ENCODE measurements at regions not wholly inside any gene's neighbourhood (a gene's known extent, or its start where the extent isn't known, plus 50 kb on each side); places are given as distances from the start of the nearest gene placed in this dataset.

GRCh38 chr5:74356009-74356695, 284.4 kb downstream of the ENC1 start:
- DNase-seq (ENCODE audit: low read depth in 1 of 2, low spot score in 1 of 2), result no peak

- DNase-seq (ENCODE audit: low read depth in 1 of 2, low spot score in 1 of 2), result no peak
Measured at GRCh38 chr5:74355041-74355824, 285.3 kb downstream of the ENC1 start.

GRCh38 chr5:74352256-74352655, 288.3 kb downstream of the ENC1 start:
- no peak for DNase-seq (ENCODE audit: low read depth in 1 of 2, low spot score in 1 of 2)

- no peak for DNase-seq (ENCODE audit: low read depth in 1 of 2, low spot score in 1 of 2)
Measured at GRCh38 chr5:74342948-74343682, 297.4 kb downstream of the ENC1 start.

GRCh38 chr5:74342182-74342581, 298.3 kb downstream of the ENC1 start:
- no peak for DNase-seq (ENCODE audit: low read depth in 1 of 2, low spot score in 1 of 2)

GRCh38 chr5:74341221-74341620, 299.3 kb downstream of the ENC1 start:
- no peak for DNase-seq (ENCODE audit: low read depth in 1 of 2, low spot score in 1 of 2)

GRCh38 chr5:74340476-74340875, 300.1 kb downstream of the ENC1 start:
- no peak for DNase-seq (ENCODE audit: low read depth in 1 of 2, low spot score in 1 of 2)

- DNase-seq (ENCODE audit: low read depth in 1 of 2, low spot score in 1 of 2), result no peak
Measured at GRCh38 chr5:74337984-74338310, 302.6 kb downstream of the ENC1 start.

GRCh38 chr5:74337254-74337983, 303.1 kb downstream of the ENC1 start:
- no peak for DNase-seq (ENCODE audit: low read depth in 1 of 2, low spot score in 1 of 2)

- DNase-seq (ENCODE audit: low read depth in 1 of 2, low spot score in 1 of 2), result no peak
Measured at GRCh38 chr5:74336297-74336696, 304.2 kb downstream of the ENC1 start.

GRCh38 chr5:74334762-74335384, 305.7 kb downstream of the ENC1 start:
- no peak for DNase-seq (ENCODE audit: low read depth in 1 of 2, low spot score in 1 of 2)

GRCh38 chr5:74334062-74334761, 306.3 kb downstream of the ENC1 start:
- DNase-seq (ENCODE audit: low read depth in 1 of 2, low spot score in 1 of 2), result no peak

- DNase-seq (ENCODE audit: low read depth in 1 of 2, low spot score in 1 of 2), result no peak
Measured at GRCh38 chr5:74333430-74333829, 307.1 kb downstream of the ENC1 start.

GRCh38 chr5:74332682-74333081, 307.8 kb downstream of the ENC1 start:
- no peak for DNase-seq (ENCODE audit: low read depth in 1 of 2, low spot score in 1 of 2)

GRCh38 chr5:74332006-74332405, 308.5 kb downstream of the ENC1 start:
- DNase-seq (ENCODE audit: low read depth in 1 of 2, low spot score in 1 of 2), result no peak

GRCh38 chr5:74328221-74328630, 312.3 kb downstream of the ENC1 start:
- no peak for DNase-seq (ENCODE audit: low read depth in 1 of 2, low spot score in 1 of 2)

- no peak for DNase-seq (ENCODE audit: low read depth in 1 of 2, low spot score in 1 of 2)
Measured at GRCh38 chr5:74327339-74327685, 313.2 kb downstream of the ENC1 start.

GRCh38 chr5:74326571-74327338, 313.8 kb downstream of the ENC1 start:
- peak in 1 of 2 donors; percentile 54 for DNase-seq (ENCODE audit: low read depth in 1 of 2, low spot score in 1 of 2)

GRCh38 chr5:74325866-74326265, 314.7 kb downstream of the ENC1 start:
- no peak for DNase-seq (ENCODE audit: low read depth in 1 of 2, low spot score in 1 of 2)

GRCh38 chr5:74324556-74324955, 316.0 kb downstream of the ENC1 start:
- no peak for DNase-seq (ENCODE audit: low read depth in 1 of 2, low spot score in 1 of 2)
